ENCODE measurements at regions not wholly inside any gene's neighbourhood (a gene's known extent, or its start where the extent isn't known, plus 50 kb on each side); places are given as distances from the start of the nearest gene placed in this dataset.
"Not testable (repeated sequence)": the region's sequence is repeated elsewhere in the genome, so short reads cannot be mapped to it uniquely, and the experiment has no call there.

- no peak for TF ChIP-seq CTCF (IDR thresholded peaks at IDR 0.05)
- no peak for ATAC-seq
- Histone ChIP-seq H3K4me3 (no peak overlapping the region), H3K36me3 (no peaks in the 10 kb centered on the region), H3K9me3 (no peaks in the 10 kb centered on the region), H3K27ac (no peak overlapping the region), H3K4me1 (no peaks in the 10 kb centered on the region), H3K27me3 (peaks cover 0 to 29% (median 7%) of the 10 kb centered on the region in 7 donors)
- intact Hi-C loops (cut with DNase I), result no loop called here
- 93 to 94% methylated on average over 10 of the region's 10 CpGs for WGBS, 2 donors
- no peak for DNase-seq
Observed at GRCh38 chr22:35178446-35178845, 78.8 kb upstream of the HMGXB4 start.

- no peaks in the 10 kb centered on the region for H3K36me3 ChIP-seq
- no peak overlapping the region for H3K27ac ChIP-seq
- no peak overlapping the region for H3K4me3 ChIP-seq
- intact Hi-C loops (cut with DNase I), result no loop called here
- no peak for TF ChIP-seq CTCF (IDR thresholded peaks at IDR 0.05)
- DNase-seq, result no peak
- WGBS, 2 donors, result 47 to 77% methylated on average over 2 of the region's 2 CpGs
- H3K27me3 ChIP-seq, result peaks cover 0 to 3% (median 0%) of the 10 kb centered on the region in 7 donors
- H3K4me1 ChIP-seq, result no peaks in the 10 kb centered on the region
- peaks cover 0 to 29% (median 9%) of the 10 kb centered on the region in 11 donors for H3K9me3 ChIP-seq
- ATAC-seq, result no peak
Observed at GRCh38 chr22:35183917-35184316, 73.4 kb upstream of the HMGXB4 start.

DNA sequence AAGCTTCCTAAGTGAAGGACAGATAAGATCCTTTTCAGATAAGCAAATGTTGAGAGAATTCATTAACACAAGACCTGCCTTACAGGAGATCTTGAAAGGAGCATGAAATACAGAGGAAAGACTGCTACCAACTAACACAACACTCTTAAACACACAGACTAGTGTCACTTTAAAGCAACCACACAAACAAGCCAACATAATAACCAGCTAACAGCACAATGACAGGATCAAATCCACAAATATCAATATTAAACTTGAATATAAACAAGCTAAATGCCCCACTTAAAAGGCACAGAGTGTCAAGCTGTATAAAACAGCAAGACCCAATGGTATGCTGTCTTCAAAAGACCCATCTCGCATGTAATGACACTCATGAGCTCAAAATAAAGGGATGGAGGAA, 70.8 kb upstream of the HMGXB4 start:
- 72 to 79% methylated on average over 1 of the region's 1 CpG for WGBS, 2 donors
- DNase-seq, result no peak
- peaks cover 0 to 49% (median 19%) of the 10 kb centered on the region in 11 donors for H3K9me3 ChIP-seq
- H3K4me1 ChIP-seq, result no peaks in the 10 kb centered on the region
- H3K27me3 ChIP-seq, result peaks cover 0 to 3% (median 0%) of the 10 kb centered on the region in 7 donors
- ATAC-seq, result no peak
- H3K36me3 ChIP-seq, result no peaks in the 10 kb centered on the region
- H3K4me3 ChIP-seq, result no peak overlapping the region
- intact Hi-C loops (cut with DNase I), result no loop called here
- no peak for TF ChIP-seq CTCF (IDR thresholded peaks at IDR 0.05)
- no peak overlapping the region for H3K27ac ChIP-seq

DNA sequence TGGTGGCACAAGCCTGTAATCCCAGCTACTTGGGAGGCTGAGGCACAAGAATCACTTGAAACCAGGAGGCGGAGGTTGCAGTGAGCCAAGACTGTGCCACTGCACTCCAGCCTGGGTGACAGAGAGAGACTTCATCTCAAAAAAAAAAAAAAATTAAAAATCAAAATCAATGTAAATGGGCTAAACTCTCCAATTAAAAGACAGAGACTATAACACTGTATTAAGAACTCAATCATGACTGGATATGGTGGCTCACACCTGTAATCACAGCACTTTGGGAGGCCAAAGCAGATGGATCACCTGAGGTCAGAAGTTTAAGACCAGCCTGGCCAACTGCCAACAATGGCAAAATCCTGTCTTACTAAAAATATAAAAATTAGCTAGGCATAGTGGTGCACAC, 68.4 kb upstream of the HMGXB4 start:
- intact Hi-C loops (cut with DNase I); ATAC-seq: not testable (repeated sequence)

DNA sequence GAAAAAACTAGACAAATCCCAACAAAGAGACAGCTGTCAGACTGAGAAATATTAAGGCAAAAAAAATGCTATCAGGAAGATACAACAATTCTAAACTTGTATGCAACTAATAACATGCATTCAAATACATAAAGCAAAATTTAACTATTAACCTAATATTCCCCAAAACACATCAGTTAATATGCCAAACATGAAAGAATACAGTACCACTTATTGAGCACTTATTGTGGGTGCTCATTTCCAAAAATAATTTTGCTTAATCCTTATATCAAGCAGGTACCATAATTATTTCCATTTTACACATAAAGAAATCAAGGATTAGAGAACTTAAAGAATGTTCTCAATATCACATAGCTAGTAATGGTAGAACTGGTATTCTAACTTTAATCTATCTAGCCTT, 67.7 kb upstream of the HMGXB4 start:
- Histone ChIP-seq H3K4me3 (no peak overlapping the region), H3K9me3 (peaks cover 0 to 49% (median 19%) of the 10 kb centered on the region in 11 donors), H3K27me3 (peaks cover 0 to 3% (median 0%) of the 10 kb centered on the region in 7 donors), H3K27ac (no peak overlapping the region), H3K4me1 (no peaks in the 10 kb centered on the region), H3K36me3 (no peaks in the 10 kb centered on the region)
- no peak for DNase-seq
- ATAC-seq, result no peak
- TF ChIP-seq CTCF (IDR thresholded peaks at IDR 0.05), result no peak
- intact Hi-C loops (cut with DNase I), result no loop called here

More for the DNA sequence above, 68.4 kb upstream of the HMGXB4 start:
- not testable (repeated sequence) for H3K27me3 ChIP-seq, H3K27ac ChIP-seq, DNase-seq, H3K4me1 ChIP-seq, H3K4me3 ChIP-seq, H3K36me3 ChIP-seq
- H3K9me3 ChIP-seq, result peaks cover 0 to 49% (median 19%) of the 10 kb centered on the region in 11 donors
- WGBS, 2 donors, result 94 to 100% methylated on average over 1 of the region's 1 CpG
